ENCODE measurements at regions not wholly inside any gene's neighbourhood (a gene's known extent, or its start where the extent isn't known, plus 50 kb on each side); places are given as distances from the start of the nearest gene placed in this dataset.
"Not testable (repeated sequence)": the region's sequence is repeated elsewhere in the genome, so short reads cannot be mapped to it uniquely, and the experiment has no call there.

- no peaks in the 10 kb centered on the region for H3K79me2 ChIP-seq (replicated peaks; ENCODE audit: insufficient read depth, low read length)
- TF ChIP-seq POLR2AphosphoS5 (IDR thresholded peaks at IDR 0.05) (no peak), REST (IDR thresholded peaks at IDR 0.05; ENCODE audit: borderline replicate concordance) (no peak), RAD21 (conservative IDR thresholded peaks at IDR 0.05) (no peak), SMC3 (conservative IDR thresholded peaks at IDR 0.05; ENCODE audit: poor library complexity) (no peak), TAF1 (IDR thresholded peaks at IDR 0.05; ENCODE audit: low read depth) (no peak), MXI1 (conservative IDR thresholded peaks at IDR 0.05; ENCODE audit: poor library complexity, severe bottlenecking) (no peak), EZH2 (IDR thresholded peaks at IDR 0.05; ENCODE audit: borderline replicate concordance, insufficient read depth, low read length, poor library complexity, severe bottlenecking) (no peak), CTCF (IDR thresholded peaks at IDR 0.05; ENCODE audit: poor library complexity, severe bottlenecking) (no peak), EP300 (conservative IDR thresholded peaks at IDR 0.05; ENCODE audit: poor library complexity, severe bottlenecking) (no peak)
- no peaks in the 10 kb centered on the region for H3K27me3 ChIP-seq (ENCODE audit: insufficient read depth, low read depth, low read length)
- H2AFZ ChIP-seq (ENCODE audit: low read depth, low read length), result no peak overlapping the region
- H3K9ac ChIP-seq (ENCODE audit: low read length), result no peak overlapping the region
- no peak overlapping the region for H3K4me3 ChIP-seq (ENCODE audit: low read length)
- no peak overlapping the region for H3K27ac ChIP-seq (ENCODE audit: low read length)
- no peaks in the 10 kb centered on the region for H3K9me3 ChIP-seq (ENCODE audit: low read length)
- H3F3A ChIP-seq (ENCODE audit: insufficient read depth, low read length, poor library complexity, severe bottlenecking), result no peaks in the 10 kb centered on the region
- no peak overlapping the region for H3K4me2 ChIP-seq (ENCODE audit: low read length)
- no peaks in the 10 kb centered on the region for H4K20me1 ChIP-seq (ENCODE audit: insufficient read depth)
- H3K9me2 ChIP-seq (ENCODE audit: insufficient read depth, low read length), result no peaks in the 10 kb centered on the region
- no peaks in the 10 kb centered on the region for H3K36me3 ChIP-seq (ENCODE audit: insufficient read depth, low read length)
Observed at GRCh38 chr1:79705218-79705617, 698.7 kb upstream of the ADGRL4 start.

- no peak for TF ChIP-seq EP300 (conservative IDR thresholded peaks at IDR 0.05; ENCODE audit: poor library complexity, severe bottlenecking)
Observed at GRCh38 chr1:79704067-79704466, 697.5 kb upstream of the ADGRL4 start.

GRCh38 chr1:79702336-79702999 lies 695.9 kb upstream of the ADGRL4 start:
- not testable (repeated sequence) for H3K9me2 ChIP-seq (ENCODE audit: insufficient read depth, low read length); H3K9ac ChIP-seq (ENCODE audit: low read length); H3K36me3 ChIP-seq (ENCODE audit: insufficient read depth, low read length); H3K27me3 ChIP-seq (ENCODE audit: insufficient read depth, low read depth, low read length); H4K20me1 ChIP-seq (ENCODE audit: insufficient read depth); H3F3A ChIP-seq (ENCODE audit: insufficient read depth, low read length, poor library complexity, severe bottlenecking); H2AFZ ChIP-seq (ENCODE audit: low read depth, low read length); H3K27ac ChIP-seq (ENCODE audit: low read length); H3K4me2 ChIP-seq (ENCODE audit: low read length); H3K79me2 ChIP-seq (replicated peaks; ENCODE audit: insufficient read depth, low read length); H3K4me3 ChIP-seq (ENCODE audit: low read length); H3K9me3 ChIP-seq (ENCODE audit: low read length)

More at GRCh38 chr1:79704067-79704466, 697.5 kb upstream of the ADGRL4 start:
- no peaks in the 10 kb centered on the region for H3K27me3 ChIP-seq (ENCODE audit: insufficient read depth, low read depth, low read length)
- H2AFZ ChIP-seq (ENCODE audit: low read depth, low read length), result no peak overlapping the region
- no peak overlapping the region for H3K9ac ChIP-seq (ENCODE audit: low read length)
- H3K9me3 ChIP-seq (ENCODE audit: low read length), result no peaks in the 10 kb centered on the region
- H3K79me2 ChIP-seq (replicated peaks; ENCODE audit: insufficient read depth, low read length), result no peaks in the 10 kb centered on the region
- no peak overlapping the region for H3K4me3 ChIP-seq (ENCODE audit: low read length)
- no peaks in the 10 kb centered on the region for H3K36me3 ChIP-seq (ENCODE audit: insufficient read depth, low read length)
- H3F3A ChIP-seq (ENCODE audit: insufficient read depth, low read length, poor library complexity, severe bottlenecking), result no peaks in the 10 kb centered on the region
- no peak overlapping the region for H3K27ac ChIP-seq (ENCODE audit: low read length)
- H3K9me2 ChIP-seq (ENCODE audit: insufficient read depth, low read length), result no peaks in the 10 kb centered on the region
- H3K4me2 ChIP-seq (ENCODE audit: low read length), result no peak overlapping the region
- no peaks in the 10 kb centered on the region for H4K20me1 ChIP-seq (ENCODE audit: insufficient read depth)

All from neural cell (in vitro differentiated cells).